Glutamatergic neuron (in vitro differentiated cells): ENCODE measurements at regions not wholly inside any gene's neighbourhood (a gene's known extent, or its start where the extent isn't known, plus 50 kb on each side); places are given as distances from the start of the nearest gene placed in this dataset.

ENCODE experiments used
- DNase-seq: peaks from one replicate; pipeline ENCODE4 v3.0.0; 2022
- H3K27ac Mint-ChIP-seq: one replicate; pipeline ENCODE4 v1.8.0; 2020; ENCODE audit warnings: mild to moderate bottlenecking, mixed read lengths, inconsistent platforms; ENCODE audit not compliant: unreplicated experiment
- H3K27me3 Mint-ChIP-seq: one replicate; pipeline ENCODE4 v1.8.0; 2020; ENCODE audit warnings: mild to moderate bottlenecking, moderate library complexity, mixed read lengths, inconsistent platforms; ENCODE audit not compliant: unreplicated experiment
- H3K36me3 Mint-ChIP-seq: one replicate; pipeline ENCODE4 v1.8.0; 2020; ENCODE audit warnings: mild to moderate bottlenecking, mixed read lengths, inconsistent platforms; ENCODE audit not compliant: unreplicated experiment
- H3K4me1 Mint-ChIP-seq: one replicate; pipeline ENCODE4 v1.8.0; 2020; ENCODE audit warnings: mild to moderate bottlenecking, low read depth, mixed read lengths, inconsistent platforms; ENCODE audit not compliant: unreplicated experiment
- H3K4me3 Mint-ChIP-seq: one replicate; pipeline ENCODE4 v1.8.0; 2020; ENCODE audit warnings: mild to moderate bottlenecking, mixed read lengths, inconsistent platforms; ENCODE audit not compliant: unreplicated experiment
- H3K9me3 Mint-ChIP-seq: one replicate; pipeline ENCODE4 v1.8.0; 2020; ENCODE audit warnings: mild to moderate bottlenecking, moderate library complexity, mixed read lengths, inconsistent platforms; ENCODE audit not compliant: unreplicated experiment
- CTCF ChIP-seq: fragments of 200-600 bp; sonication (generic); IDR thresholded peaks from one replicate; pipeline ENCODE4 v1.5.0; 2021; ENCODE audit not compliant: partially characterized antibody, unreplicated experiment

- no peak overlapping the region for H3K27ac Mint-ChIP-seq
- H3K4me3 Mint-ChIP-seq = no peak overlapping the region
- no peaks in the 10 kb centered on the region for H3K9me3 Mint-ChIP-seq
- H3K27me3 Mint-ChIP-seq = peaks cover 6% of the 10 kb centered on the region
- no peak for TF ChIP-seq CTCF
- peaks cover 5% of the 10 kb centered on the region for H3K36me3 Mint-ChIP-seq
- DNase-seq = no peak
- no peaks in the 10 kb centered on the region for H3K4me1 Mint-ChIP-seq
Measured at GRCh38 chr12:18998343-18999261, 130.9 kb upstream of the PLEKHA5 start.

- Mint-ChIP-seq H3K36me3 (peaks cover 2% of the 10 kb centered on the region), H3K4me1 (peaks cover 9% of the 10 kb centered on the region), H3K27ac (no peak overlapping the region), H3K4me3 (no peak overlapping the region), H3K27me3 (peaks cover 6% of the 10 kb centered on the region), H3K9me3 (no peaks in the 10 kb centered on the region)
- no peak for DNase-seq
- no peak for TF ChIP-seq CTCF
Measured at GRCh38 chr12:19000836-19001235, 128.7 kb upstream of the PLEKHA5 start.

GRCh38 chr12:19002216-19002615 is 127.3 kb upstream of the PLEKHA5 start:
- Mint-ChIP-seq H3K4me1 (peaks cover 14% of the 10 kb centered on the region), H3K27ac (no peak overlapping the region), H3K9me3 (no peaks in the 10 kb centered on the region), H3K27me3 (no peaks in the 10 kb centered on the region), H3K36me3 (no peaks in the 10 kb centered on the region), H3K4me3 (no peak overlapping the region)
- TF ChIP-seq CTCF = no peak
- no peak for DNase-seq

DNA sequence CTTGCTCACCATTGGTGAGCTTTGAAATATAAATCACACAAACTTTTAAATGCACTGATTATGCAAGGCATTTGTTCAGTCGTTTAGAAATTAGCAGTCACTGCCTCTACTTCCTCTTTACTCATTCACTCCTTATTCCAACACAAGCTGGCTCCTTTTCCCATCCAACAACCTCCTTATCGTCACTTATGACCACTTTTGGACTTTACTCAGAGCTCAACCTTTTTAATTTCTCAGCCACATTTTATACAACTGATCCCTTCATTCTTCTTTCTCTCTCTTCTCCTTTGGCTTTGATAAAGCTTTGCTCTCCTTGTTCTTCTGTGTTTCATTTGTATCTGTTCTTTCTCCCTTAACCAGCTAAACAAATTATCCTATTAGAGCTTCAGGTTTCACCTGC is 126.4 kb upstream of the PLEKHA5 start:
- Mint-ChIP-seq H3K27me3 (no peaks in the 10 kb centered on the region), H3K4me1 (peaks cover 14% of the 10 kb centered on the region), H3K27ac (no peak overlapping the region), H3K4me3 (no peak overlapping the region), H3K9me3 (no peaks in the 10 kb centered on the region), H3K36me3 (no peaks in the 10 kb centered on the region)
- TF ChIP-seq CTCF = no peak
- DNase-seq = no peak

DNA sequence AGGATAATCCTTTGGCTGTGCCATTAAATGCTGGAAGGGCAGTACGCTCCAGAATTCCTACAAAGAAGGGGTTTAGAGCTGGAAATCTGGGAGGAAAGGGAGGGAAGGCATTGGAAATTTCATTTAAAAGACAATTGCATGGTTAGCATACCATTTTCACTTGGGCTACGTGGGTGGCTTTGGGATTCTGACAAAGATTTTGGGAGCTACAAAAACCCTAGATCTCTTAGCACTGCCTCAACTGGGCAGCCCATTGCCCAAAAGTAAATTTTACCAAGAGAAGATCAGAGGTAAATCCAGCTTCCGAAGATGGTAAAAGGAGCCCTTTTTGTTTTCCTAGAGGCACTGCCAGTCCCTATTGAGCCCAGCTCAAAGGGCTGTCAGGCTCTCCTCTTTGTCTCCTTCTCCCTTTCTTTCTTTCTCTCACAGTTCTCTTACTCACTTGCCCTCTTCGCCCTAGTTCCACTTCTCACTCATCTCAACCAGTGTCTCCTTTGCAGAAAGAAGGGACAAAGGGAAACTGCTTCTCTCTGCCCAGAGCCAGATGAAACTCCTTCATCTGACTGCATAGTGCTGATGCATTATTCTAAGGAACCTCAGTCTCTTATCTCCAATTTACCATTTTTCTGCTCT is 125.4 kb upstream of the PLEKHA5 start:
- Mint-ChIP-seq H3K4me3 (no peak overlapping the region), H3K4me1 (peaks cover 14% of the 10 kb centered on the region), H3K27ac (no peak overlapping the region), H3K9me3 (no peaks in the 10 kb centered on the region), H3K36me3 (no peaks in the 10 kb centered on the region), H3K27me3 (no peaks in the 10 kb centered on the region)
- no peak for TF ChIP-seq CTCF
- DNase-seq = no peak
